Activated naive CD8-positive, alpha-beta T cell treated with anti-CD3 and anti-CD28 coated beads for 36 hours (primary cell): ENCODE measurements at regions not wholly inside any gene's neighbourhood (a gene's known extent, or its start where the extent isn't known, plus 50 kb on each side); places are given as distances from the start of the nearest gene placed in this dataset.

Experiments
- DNase-seq: peaks from one replicate; pipeline ENCODE4 v3.0.0; 2021
- H3K27ac Mint-ChIP-seq: one replicate; pipeline ENCODE4 v1.8.0; 2022; ENCODE audit warnings: mild to moderate bottlenecking, moderate library complexity, mixed read lengths
- H3K27me3 Mint-ChIP-seq: one replicate; pipeline ENCODE4 v1.8.0; 2022; ENCODE audit warnings: mild to moderate bottlenecking, mixed read lengths
- H3K36me3 Mint-ChIP-seq: one replicate; pipeline ENCODE4 v1.8.0; 2021; ENCODE audit warnings: mild to moderate bottlenecking, mixed read lengths
- H3K4me1 Mint-ChIP-seq: one replicate; pipeline ENCODE4 v1.8.0; 2021; ENCODE audit warnings: mixed read lengths
- H3K4me3 Mint-ChIP-seq: one replicate; pipeline ENCODE4 v1.8.0; 2022; ENCODE audit warnings: mild to moderate bottlenecking, moderate library complexity, mixed read lengths
- H3K9me3 Mint-ChIP-seq: one replicate; pipeline ENCODE4 v1.8.0; 2022; ENCODE audit warnings: mixed read lengths

GRCh38 chr7:38002689-38003088 lies 82.2 kb downstream of the EPDR1 start:
- no peak overlapping the region for H3K27ac Mint-ChIP-seq
- H3K9me3 Mint-ChIP-seq: no peaks in the 10 kb centered on the region

GRCh38 chr7:38006559-38006958 lies 86.1 kb downstream of the EPDR1 start:
- Mint-ChIP-seq H3K4me3 (no peak overlapping the region), H3K27ac (no peak overlapping the region), H3K36me3 (no peaks in the 10 kb centered on the region), H3K9me3 (peaks cover 4% of the 10 kb centered on the region), H3K4me1 (no peaks in the 10 kb centered on the region), H3K27me3 (peaks cover 4% of the 10 kb centered on the region)
- no peak for DNase-seq

More at GRCh38 chr7:38002689-38003088, 82.2 kb downstream of the EPDR1 start:
- Mint-ChIP-seq H3K4me3 (no peak overlapping the region), H3K27me3 (no peaks in the 10 kb centered on the region), H3K4me1 (no peaks in the 10 kb centered on the region), H3K36me3 (no peaks in the 10 kb centered on the region)
- DNase-seq: no peak

GRCh38 chr7:38007096-38007495 lies 86.7 kb downstream of the EPDR1 start:
- no peaks in the 10 kb centered on the region for H3K4me1 Mint-ChIP-seq
- peaks cover 4% of the 10 kb centered on the region for H3K9me3 Mint-ChIP-seq
- H3K27me3 Mint-ChIP-seq: peaks cover 4% of the 10 kb centered on the region
- no peak overlapping the region for H3K4me3 Mint-ChIP-seq
- H3K36me3 Mint-ChIP-seq: no peaks in the 10 kb centered on the region
- H3K27ac Mint-ChIP-seq: no peak overlapping the region
- DNase-seq: no peak

- Mint-ChIP-seq H3K27ac (no peak overlapping the region), H3K27me3 (peaks cover 10% of the 10 kb centered on the region), H3K36me3 (no peaks in the 10 kb centered on the region), H3K4me3 (no peak overlapping the region), H3K9me3 (peaks cover 4% of the 10 kb centered on the region), H3K4me1 (no peaks in the 10 kb centered on the region)
- DNase-seq: no peak
Observed at GRCh38 chr7:38013246-38013645, 92.8 kb downstream of the EPDR1 start.

GRCh38 chr7:38016567-38016966 lies 96.1 kb downstream of the EPDR1 start:
- peaks cover 11% of the 10 kb centered on the region for H3K27me3 Mint-ChIP-seq
- H3K9me3 Mint-ChIP-seq: no peaks in the 10 kb centered on the region
- H3K27ac Mint-ChIP-seq: no peak overlapping the region
- no peaks in the 10 kb centered on the region for H3K36me3 Mint-ChIP-seq
- no peak overlapping the region for H3K4me3 Mint-ChIP-seq
- no peak for DNase-seq
- H3K4me1 Mint-ChIP-seq: no peaks in the 10 kb centered on the region

GRCh38 chr7:38017320-38017719 lies 96.9 kb downstream of the EPDR1 start:
- Mint-ChIP-seq H3K36me3 (no peaks in the 10 kb centered on the region), H3K4me3 (no peak overlapping the region), H3K27me3 (peaks cover 15% of the 10 kb centered on the region), H3K4me1 (no peaks in the 10 kb centered on the region), H3K27ac (no peak overlapping the region), H3K9me3 (no peaks in the 10 kb centered on the region)
- DNase-seq: no peak

GRCh38 chr7:38020121-38020785 lies 99.8 kb downstream of the EPDR1 start:
- Mint-ChIP-seq H3K9me3 (no peaks in the 10 kb centered on the region), H3K4me1 (no peaks in the 10 kb centered on the region), H3K27ac (no peak overlapping the region), H3K36me3 (no peaks in the 10 kb centered on the region), H3K4me3 (no peak overlapping the region), H3K27me3 (peaks cover 15% of the 10 kb centered on the region)
- DNase-seq: no peak

- no peak overlapping the region for H3K27ac Mint-ChIP-seq
- H3K27me3 Mint-ChIP-seq: peaks cover 15% of the 10 kb centered on the region
- no peaks in the 10 kb centered on the region for H3K36me3 Mint-ChIP-seq
- H3K9me3 Mint-ChIP-seq: no peaks in the 10 kb centered on the region
- no peak for DNase-seq
- H3K4me3 Mint-ChIP-seq: no peak overlapping the region
- H3K4me1 Mint-ChIP-seq: no peaks in the 10 kb centered on the region
Observed at GRCh38 chr7:38021892-38022291, 101.5 kb downstream of the EPDR1 start.

- no peaks in the 10 kb centered on the region for H3K36me3 Mint-ChIP-seq
Observed at GRCh38 chr7:38025815-38026214, 105.4 kb downstream of the EPDR1 start.

GRCh38 chr7:38027884-38028455 lies 107.5 kb downstream of the EPDR1 start:
- no peaks in the 10 kb centered on the region for H3K27me3 Mint-ChIP-seq
- no peak overlapping the region for H3K27ac Mint-ChIP-seq
- no peaks in the 10 kb centered on the region for H3K36me3 Mint-ChIP-seq
- H3K4me1 Mint-ChIP-seq: no peaks in the 10 kb centered on the region
- no peak overlapping the region for H3K4me3 Mint-ChIP-seq
- no peak for DNase-seq
- no peaks in the 10 kb centered on the region for H3K9me3 Mint-ChIP-seq

More at GRCh38 chr7:38025815-38026214, 105.4 kb downstream of the EPDR1 start:
- no peak overlapping the region for H3K27ac Mint-ChIP-seq
- H3K4me1 Mint-ChIP-seq: no peaks in the 10 kb centered on the region
- DNase-seq: no peak
- H3K4me3 Mint-ChIP-seq: no peak overlapping the region
- peaks cover 4% of the 10 kb centered on the region for H3K27me3 Mint-ChIP-seq
- no peaks in the 10 kb centered on the region for H3K9me3 Mint-ChIP-seq

- Mint-ChIP-seq H3K27me3 (no peaks in the 10 kb centered on the region), H3K4me3 (no peak overlapping the region), H3K27ac (no peak overlapping the region), H3K4me1 (no peaks in the 10 kb centered on the region), H3K9me3 (no peaks in the 10 kb centered on the region), H3K36me3 (no peaks in the 10 kb centered on the region)
- DNase-seq: no peak
Observed at GRCh38 chr7:38034062-38034908, 113.8 kb downstream of the EPDR1 start.

- Mint-ChIP-seq H3K9me3 (no peaks in the 10 kb centered on the region), H3K27ac (no peak overlapping the region), H3K4me3 (no peak overlapping the region)
Observed at GRCh38 chr7:38040831-38041230, 120.4 kb downstream of the EPDR1 start.

GRCh38 chr7:38049679-38050078 lies 128.4 kb upstream of the STARD3NL start:
- H3K27ac Mint-ChIP-seq: no peak overlapping the region
- peaks cover 5% of the 10 kb centered on the region for H3K9me3 Mint-ChIP-seq
- H3K4me3 Mint-ChIP-seq: no peak overlapping the region
- DNase-seq: no peak
- H3K36me3 Mint-ChIP-seq: no peaks in the 10 kb centered on the region
- no peaks in the 10 kb centered on the region for H3K4me1 Mint-ChIP-seq
- H3K27me3 Mint-ChIP-seq: no peaks in the 10 kb centered on the region

More at GRCh38 chr7:38040831-38041230, 120.4 kb downstream of the EPDR1 start:
- no peaks in the 10 kb centered on the region for H3K36me3 Mint-ChIP-seq
- no peaks in the 10 kb centered on the region for H3K4me1 Mint-ChIP-seq
- no peaks in the 10 kb centered on the region for H3K27me3 Mint-ChIP-seq
- DNase-seq: no peak

- H3K9me3 Mint-ChIP-seq: peaks cover 5% of the 10 kb centered on the region
- no peak overlapping the region for H3K4me3 Mint-ChIP-seq
- no peak for DNase-seq
- H3K27ac Mint-ChIP-seq: no peak overlapping the region
- no peaks in the 10 kb centered on the region for H3K4me1 Mint-ChIP-seq
- no peaks in the 10 kb centered on the region for H3K36me3 Mint-ChIP-seq
- no peaks in the 10 kb centered on the region for H3K27me3 Mint-ChIP-seq
Observed at GRCh38 chr7:38051311-38051710, 126.7 kb upstream of the STARD3NL start.

GRCh38 chr7:38051786-38052185 lies 126.3 kb upstream of the STARD3NL start:
- Mint-ChIP-seq H3K9me3 (peaks cover 5% of the 10 kb centered on the region), H3K4me3 (no peak overlapping the region), H3K27me3 (no peaks in the 10 kb centered on the region), H3K36me3 (no peaks in the 10 kb centered on the region), H3K4me1 (no peaks in the 10 kb centered on the region), H3K27ac (no peak overlapping the region)
- DNase-seq: no peak
